ENCODE measurements at regions not wholly inside any gene's neighbourhood (a gene's known extent, or its start where the extent isn't known, plus 50 kb on each side); places are given as distances from the start of the nearest gene placed in this dataset.

DNA sequence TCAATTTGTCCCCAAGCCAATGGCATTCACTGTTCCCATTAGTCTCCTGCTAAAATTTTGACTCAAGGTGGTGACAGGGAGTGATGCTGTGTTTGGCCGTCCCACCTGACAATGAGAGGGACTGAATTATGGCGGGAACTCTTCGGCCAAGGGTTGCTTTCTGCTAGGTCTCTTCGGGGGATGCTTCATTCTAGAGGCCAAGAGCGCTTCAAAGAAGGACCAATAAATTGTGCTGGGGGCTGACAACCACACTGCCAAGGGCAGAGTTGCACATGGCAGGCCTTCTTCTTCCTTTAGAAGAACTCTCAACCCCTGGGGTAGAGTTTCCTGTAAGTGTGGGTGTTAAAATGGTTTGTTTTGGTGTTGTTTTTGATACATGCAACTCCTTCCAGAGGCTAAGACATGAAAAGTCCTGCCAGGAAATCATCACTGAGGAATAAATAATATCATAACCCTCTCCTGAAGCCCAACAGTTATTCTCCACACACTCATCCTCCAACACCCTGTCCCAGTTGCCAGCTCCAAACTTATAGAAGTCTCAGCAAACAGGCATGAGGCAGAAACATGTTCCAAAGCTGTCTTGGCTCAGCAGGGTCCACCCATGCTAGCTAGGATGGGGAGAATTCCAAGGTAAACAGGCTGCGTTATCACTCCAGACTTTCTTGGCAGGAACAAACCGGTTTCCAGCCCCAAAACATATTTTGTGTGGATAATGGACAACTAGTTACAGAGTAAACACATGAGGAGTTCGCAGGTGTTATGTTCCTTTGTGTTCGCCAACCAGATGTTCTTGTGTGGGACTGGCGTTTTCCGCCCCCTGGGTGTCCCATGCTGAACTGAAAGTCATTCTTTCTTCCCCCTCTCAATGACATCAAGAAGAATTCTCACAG lies 396.7 kb upstream of the RGMA start:
- H3K4me1 ChIP-seq (ENCODE audit: insufficient read depth) = no peaks in the 10 kb centered on the region
- WGBS (ENCODE audit: low lambda C conversion rate, missing lambda C conversion rate) = 79% methylated on average over 11 of the region's 11 CpGs
- H3K27ac ChIP-seq = no peak overlapping the region
- no peaks in the 10 kb centered on the region for H3K36me3 ChIP-seq (replicated peaks; ENCODE audit: insufficient read depth, low read depth)
- no peaks in the 10 kb centered on the region for H3K79me2 ChIP-seq
- no peak overlapping the region for H3K4me3 ChIP-seq
- no peaks in the 10 kb centered on the region for H4K20me1 ChIP-seq (ENCODE audit: insufficient read depth, poor library complexity, severe bottlenecking)
- H3K27me3 ChIP-seq = no peaks in the 10 kb centered on the region
- TF ChIP-seq, protein P1, sequence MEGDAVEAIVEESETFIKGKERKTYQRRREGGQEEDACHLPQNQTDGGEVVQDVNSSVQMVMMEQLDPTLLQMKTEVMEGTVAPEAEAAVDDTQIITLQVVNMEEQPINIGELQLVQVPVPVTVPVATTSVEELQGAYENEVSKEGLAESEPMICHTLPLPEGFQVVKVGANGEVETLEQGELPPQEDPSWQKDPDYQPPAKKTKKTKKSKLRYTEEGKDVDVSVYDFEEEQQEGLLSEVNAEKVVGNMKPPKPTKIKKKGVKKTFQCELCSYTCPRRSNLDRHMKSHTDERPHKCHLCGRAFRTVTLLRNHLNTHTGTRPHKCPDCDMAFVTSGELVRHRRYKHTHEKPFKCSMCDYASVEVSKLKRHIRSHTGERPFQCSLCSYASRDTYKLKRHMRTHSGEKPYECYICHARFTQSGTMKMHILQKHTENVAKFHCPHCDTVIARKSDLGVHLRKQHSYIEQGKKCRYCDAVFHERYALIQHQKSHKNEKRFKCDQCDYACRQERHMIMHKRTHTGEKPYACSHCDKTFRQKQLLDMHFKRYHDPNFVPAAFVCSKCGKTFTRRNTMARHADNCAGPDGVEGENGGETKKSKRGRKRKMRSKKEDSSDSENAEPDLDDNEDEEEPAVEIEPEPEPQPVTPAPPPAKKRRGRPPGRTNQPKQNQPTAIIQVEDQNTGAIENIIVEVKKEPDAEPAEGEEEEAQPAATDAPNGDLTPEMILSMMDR (IDR thresholded peaks at IDR 0.05; ENCODE audit: poor library complexity) = no peak
- TF ChIP-seq EZH2 (IDR thresholded peaks at IDR 0.05; ENCODE audit: borderline replicate concordance) (no peak), EZH2phosphoT487 (IDR thresholded peaks at IDR 0.05; ENCODE audit: low read depth, severe bottlenecking, unreplicated experiment) (no peak)
- no peak overlapping the region for H3K4me2 ChIP-seq
- H2AFZ ChIP-seq = no peak overlapping the region
- H3K9me3 ChIP-seq (ENCODE audit: low read depth) = no peaks in the 10 kb centered on the region
- no peak for DNase-seq (ENCODE audit: low spot score)
- no peaks in the 10 kb centered on the region for H3K9me2 ChIP-seq (replicated peaks; ENCODE audit: insufficient read depth)

- DNase-seq (ENCODE audit: low spot score) = no peak
- H3K4me2 ChIP-seq = no peak overlapping the region
- no peaks in the 10 kb centered on the region for H3K79me2 ChIP-seq
- H3K27me3 ChIP-seq = no peaks in the 10 kb centered on the region
- H3K4me3 ChIP-seq = no peak overlapping the region
- no peak overlapping the region for H3K27ac ChIP-seq
- no peak for TF ChIP-seq EZH2phosphoT487 (IDR thresholded peaks at IDR 0.05; ENCODE audit: low read depth, severe bottlenecking, unreplicated experiment)
- no peaks in the 10 kb centered on the region for H3K9me2 ChIP-seq (replicated peaks; ENCODE audit: insufficient read depth)
- 95% methylated on average over 4 of the region's 4 CpGs for WGBS (ENCODE audit: low lambda C conversion rate, missing lambda C conversion rate)
- H2AFZ ChIP-seq = no peak overlapping the region
- no peaks in the 10 kb centered on the region for H4K20me1 ChIP-seq (ENCODE audit: insufficient read depth, poor library complexity, severe bottlenecking)
- no peaks in the 10 kb centered on the region for H3K36me3 ChIP-seq (replicated peaks; ENCODE audit: insufficient read depth, low read depth)
- H3K9me3 ChIP-seq (ENCODE audit: low read depth) = no peaks in the 10 kb centered on the region
- H3K4me1 ChIP-seq (ENCODE audit: insufficient read depth) = no peaks in the 10 kb centered on the region
These were observed 394.9 kb upstream of the RGMA start for GRCh38 chr15:93483923-93484322.

GRCh38 chr15:93482731-93483130 lies 393.7 kb upstream of the RGMA start:
- no peaks in the 10 kb centered on the region for H4K20me1 ChIP-seq (ENCODE audit: insufficient read depth, poor library complexity, severe bottlenecking)
- H3K79me2 ChIP-seq = no peaks in the 10 kb centered on the region
- TF ChIP-seq EZH2phosphoT487 (IDR thresholded peaks at IDR 0.05; ENCODE audit: low read depth, severe bottlenecking, unreplicated experiment) (no peak), EZH2 (IDR thresholded peaks at IDR 0.05; ENCODE audit: borderline replicate concordance) (no peak)
- TF ChIP-seq, protein P1 (IDR thresholded peaks at IDR 0.05; ENCODE audit: poor library complexity) = no peak
- no peak overlapping the region for H2AFZ ChIP-seq
- no peaks in the 10 kb centered on the region for H3K9me2 ChIP-seq (replicated peaks; ENCODE audit: insufficient read depth)
- H3K4me2 ChIP-seq = no peak overlapping the region
- whole genome bisulfite sequencing (ENCODE audit: low lambda C conversion rate, missing lambda C conversion rate) = 61% methylated on average over 6 of the region's 6 CpGs
- no peaks in the 10 kb centered on the region for H3K27me3 ChIP-seq
- H3K27ac ChIP-seq = no peak overlapping the region
- DNase-seq (ENCODE audit: low spot score) = peak; percentile 37
- H3K4me3 ChIP-seq = no peak overlapping the region
- no peaks in the 10 kb centered on the region for H3K36me3 ChIP-seq (replicated peaks; ENCODE audit: insufficient read depth, low read depth)
- H3K9me3 ChIP-seq (ENCODE audit: low read depth) = no peaks in the 10 kb centered on the region
- no peaks in the 10 kb centered on the region for H3K4me1 ChIP-seq (ENCODE audit: insufficient read depth)

GRCh38 chr15:93479715-93480114 lies 390.7 kb upstream of the RGMA start:
- H2AFZ ChIP-seq = no peak overlapping the region
- WGBS (ENCODE audit: low lambda C conversion rate, missing lambda C conversion rate) = 62% methylated on average over 2 of the region's 2 CpGs
- no peak overlapping the region for H3K4me2 ChIP-seq
- no peaks in the 10 kb centered on the region for H3K9me2 ChIP-seq (replicated peaks; ENCODE audit: insufficient read depth)
- no peaks in the 10 kb centered on the region for H4K20me1 ChIP-seq (ENCODE audit: insufficient read depth, poor library complexity, severe bottlenecking)
- no peaks in the 10 kb centered on the region for H3K9me3 ChIP-seq (ENCODE audit: low read depth)
- no peak overlapping the region for H3K4me3 ChIP-seq
- peak; percentile 21 for DNase-seq (ENCODE audit: low spot score)
- no peaks in the 10 kb centered on the region for H3K27me3 ChIP-seq
- no peak overlapping the region for H3K27ac ChIP-seq
- no peak for TF ChIP-seq EZH2 (IDR thresholded peaks at IDR 0.05; ENCODE audit: borderline replicate concordance)
- TF ChIP-seq, protein P1 (IDR thresholded peaks at IDR 0.05; ENCODE audit: poor library complexity) = no peak
- no peak for TF ChIP-seq EZH2phosphoT487 (IDR thresholded peaks at IDR 0.05; ENCODE audit: low read depth, severe bottlenecking, unreplicated experiment)
- H3K36me3 ChIP-seq (replicated peaks; ENCODE audit: insufficient read depth, low read depth) = no peaks in the 10 kb centered on the region
- no peaks in the 10 kb centered on the region for H3K79me2 ChIP-seq
- H3K4me1 ChIP-seq (ENCODE audit: insufficient read depth) = no peaks in the 10 kb centered on the region

All from hepatocyte (in vitro differentiated cells).